Tibial artery (tissue), 4 donors: ENCODE measurements at regions not wholly inside any gene's neighbourhood (a gene's known extent, or its start where the extent isn't known, plus 50 kb on each side); places are given as distances from the start of the nearest gene placed in this dataset.
"Not testable (repeated sequence)": the region's sequence is repeated elsewhere in the genome, so short reads cannot be mapped to it uniquely, and the experiment has no call there.

ENCODE experiments used
- DNase-seq, 2 donors: peaks; one replicate each; pipeline ENCODE4 v3.0.0-alpha.2; 2019
- H3K27ac ChIP-seq, 2 donors: fragments of 200-600 bp; sonication (generic) in 1 of 2; 1 replicate in 1 of 2; 2 replicates in 1 of 2; pipeline ENCODE4 v1.5.1; 2018 to 2019; ENCODE audit warnings: mild to moderate bottlenecking in 1 of 2
- H3K27me3 ChIP-seq, 2 donors: fragments of 200-600 bp; sonication (generic) in 1 of 2; one replicate each; pipeline versions ENCODE4 v1.5.1 to v1.6.0; 2016 to 2019
- H3K36me3 ChIP-seq, 3 donors: fragments of 200-600 bp; sonication (generic) in 2 of 3; one replicate each; pipeline ENCODE4 v1.5.1; 2016 to 2019; ENCODE audit warnings: mild to moderate bottlenecking in 2 of 3
- H3K4me1 ChIP-seq, 4 donors: fragments of 200-600 bp; sonication (generic) in 2 of 4; 1 replicate in 3 of 4; 2 replicates in 1 of 4; pipeline ENCODE4 v1.5.1; 2016 to 2019
- H3K4me3 ChIP-seq, 2 donors: fragments of 200-600 bp; sonication (generic) in 1 of 2; 1 replicate in 1 of 2; 2 replicates in 1 of 2; pipeline ENCODE4 v1.5.1; 2018 to 2019; ENCODE audit warnings: mild to moderate bottlenecking in 2 of 2
- H3K9me3 ChIP-seq, 3 donors: fragments of 200-600 bp; sonication (generic) in 1 of 3; one replicate each; pipeline ENCODE4 v1.5.1; 2016 to 2019
- intact Hi-C: fragments of 100-400 bp; cut with DNase I; formaldehyde crosslinking; loops from one replicate; pipeline ENCODE4 v1.15.0; 2023; ENCODE audit warnings: low total_unique reads
- TF ChIP-seq, protein P1 (sequence below), 2 experiments: fragments of 200-600 bp in 1 of 2; fragments of 450-650 bp in 1 of 2; IDR thresholded peaks; one replicate each; pipeline ENCODE4 v1.5.1; 2017 to 2019; ENCODE audit warnings: antibody characterized with exemption in 2 of 2, mild to moderate bottlenecking in 1 of 2, moderate library complexity in 1 of 2

- Histone ChIP-seq H3K4me3 (no peak overlapping the region), H3K27ac (no peak overlapping the region), H3K27me3 (no peaks in the 10 kb centered on the region), H3K9me3 (no peaks in the 10 kb centered on the region), H3K4me1 (no peaks in the 10 kb centered on the region), H3K36me3 (no peaks in the 10 kb centered on the region)
- DNase-seq, result no peak
- TF ChIP-seq, protein P1, sequence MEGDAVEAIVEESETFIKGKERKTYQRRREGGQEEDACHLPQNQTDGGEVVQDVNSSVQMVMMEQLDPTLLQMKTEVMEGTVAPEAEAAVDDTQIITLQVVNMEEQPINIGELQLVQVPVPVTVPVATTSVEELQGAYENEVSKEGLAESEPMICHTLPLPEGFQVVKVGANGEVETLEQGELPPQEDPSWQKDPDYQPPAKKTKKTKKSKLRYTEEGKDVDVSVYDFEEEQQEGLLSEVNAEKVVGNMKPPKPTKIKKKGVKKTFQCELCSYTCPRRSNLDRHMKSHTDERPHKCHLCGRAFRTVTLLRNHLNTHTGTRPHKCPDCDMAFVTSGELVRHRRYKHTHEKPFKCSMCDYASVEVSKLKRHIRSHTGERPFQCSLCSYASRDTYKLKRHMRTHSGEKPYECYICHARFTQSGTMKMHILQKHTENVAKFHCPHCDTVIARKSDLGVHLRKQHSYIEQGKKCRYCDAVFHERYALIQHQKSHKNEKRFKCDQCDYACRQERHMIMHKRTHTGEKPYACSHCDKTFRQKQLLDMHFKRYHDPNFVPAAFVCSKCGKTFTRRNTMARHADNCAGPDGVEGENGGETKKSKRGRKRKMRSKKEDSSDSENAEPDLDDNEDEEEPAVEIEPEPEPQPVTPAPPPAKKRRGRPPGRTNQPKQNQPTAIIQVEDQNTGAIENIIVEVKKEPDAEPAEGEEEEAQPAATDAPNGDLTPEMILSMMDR (IDR thresholded peaks at IDR 0.05), result no peak
- intact Hi-C loops, result no loop called here
Observed at GRCh38 chr9:104233366-104233765, 139.3 kb downstream of the SMC2 start.

DNA sequence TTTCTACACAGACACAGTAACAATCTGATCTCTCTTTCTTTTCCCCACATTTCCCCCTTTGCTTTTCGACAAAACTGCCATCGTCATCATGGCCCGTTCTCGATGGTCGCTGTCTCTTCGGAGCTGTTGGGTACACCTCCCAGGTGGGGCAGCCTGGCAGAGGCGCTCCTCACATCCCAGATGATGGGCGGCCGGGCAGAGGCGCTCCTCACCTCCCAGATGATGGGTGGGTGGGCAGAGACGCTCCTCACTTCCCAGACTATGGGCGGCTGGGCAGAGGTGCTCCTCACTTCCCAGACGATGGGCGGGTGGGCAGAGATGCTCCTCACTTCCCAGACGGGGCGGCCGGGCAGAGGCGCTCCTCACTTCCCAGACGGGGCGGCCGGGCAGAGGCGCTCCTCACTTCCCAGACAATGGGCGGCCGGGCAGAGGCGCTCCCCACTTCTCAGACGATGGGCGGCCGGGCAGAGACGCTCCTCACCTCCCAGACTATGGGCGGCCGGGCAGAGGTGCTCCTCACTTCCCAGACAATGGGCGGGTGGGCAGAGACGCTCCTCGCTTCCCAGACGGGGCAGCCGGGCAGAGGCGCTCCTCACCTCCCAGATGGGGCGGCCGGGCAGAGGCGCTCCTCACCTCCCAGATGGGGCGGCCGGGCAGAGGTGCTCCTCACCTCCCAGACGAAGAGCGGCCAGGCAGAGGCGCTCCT is 140.7 kb downstream of the SMC2 start:
- DNase-seq, H3K9me3 ChIP-seq, H3K27me3 ChIP-seq, H3K36me3 ChIP-seq, H3K4me1 ChIP-seq, intact Hi-C loops, H3K27ac ChIP-seq, H3K4me3 ChIP-seq: not testable (repeated sequence)

- H3K4me3 ChIP-seq, H3K27ac ChIP-seq, intact Hi-C loops, DNase-seq, H3K9me3 ChIP-seq, H3K27me3 ChIP-seq, H3K36me3 ChIP-seq, H3K4me1 ChIP-seq: not testable (repeated sequence)
Observed at GRCh38 chr9:104235347-104236120, 141.4 kb downstream of the SMC2 start.

DNA sequence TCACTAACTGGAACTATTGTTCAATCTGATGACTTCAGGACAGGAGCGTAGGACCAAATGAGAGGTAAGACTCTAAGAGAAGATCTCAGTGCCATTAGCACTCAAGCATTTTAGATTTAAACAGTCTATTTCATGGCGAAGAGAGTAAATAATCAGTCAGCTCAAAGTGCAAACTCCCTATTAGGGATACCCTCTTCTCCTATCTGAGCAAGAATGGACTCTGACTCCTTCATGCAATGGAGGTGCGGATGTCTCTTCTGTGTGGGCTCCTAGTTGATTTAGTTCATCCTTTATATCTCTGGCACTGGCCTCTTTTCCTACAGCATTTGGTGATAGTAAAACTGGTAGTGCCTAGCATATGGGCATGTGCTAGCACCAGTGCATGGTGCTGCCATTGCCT is 144.6 kb downstream of the SMC2 start:
- H3K36me3 ChIP-seq, result no peaks in the 10 kb centered on the region
- TF ChIP-seq, protein P1 (IDR thresholded peaks at IDR 0.05), result no peak
- H3K27ac ChIP-seq, result no peak overlapping the region
- no peaks in the 10 kb centered on the region for H3K4me1 ChIP-seq
- DNase-seq, result no peak
- intact Hi-C loops, result no loop called here
- no peaks in the 10 kb centered on the region for H3K9me3 ChIP-seq
- H3K4me3 ChIP-seq, result no peak overlapping the region
- H3K27me3 ChIP-seq, result no peaks in the 10 kb centered on the region

- Histone ChIP-seq H3K9me3 (no peaks in the 10 kb centered on the region), H3K4me3 (no peak overlapping the region), H3K36me3 (no peaks in the 10 kb centered on the region), H3K4me1 (no peaks in the 10 kb centered on the region), H3K27ac (no peak overlapping the region), H3K27me3 (no peaks in the 10 kb centered on the region)
- TF ChIP-seq, protein P1 (IDR thresholded peaks at IDR 0.05), result no peak
- intact Hi-C loops, result no loop called here
- no peak for DNase-seq
Observed at GRCh38 chr9:104240890-104241289, 146.8 kb downstream of the SMC2 start.

- no peaks in the 10 kb centered on the region for H3K9me3 ChIP-seq
- no peaks in the 10 kb centered on the region for H3K36me3 ChIP-seq
- H3K4me1 ChIP-seq, result no peaks in the 10 kb centered on the region
- no peak overlapping the region for H3K27ac ChIP-seq
- DNase-seq, result no peak
- no peaks in the 10 kb centered on the region for H3K27me3 ChIP-seq
- H3K4me3 ChIP-seq, result no peak overlapping the region
- TF ChIP-seq, protein P1 (IDR thresholded peaks at IDR 0.05), result no peak
- intact Hi-C loops, result no loop called here
Observed at GRCh38 chr9:104245925-104246324, 151.8 kb downstream of the SMC2 start.
